ENCODE measurements at regions not wholly inside any gene's neighbourhood (a gene's known extent, or its start where the extent isn't known, plus 50 kb on each side); places are given as distances from the start of the nearest gene placed in this dataset.

- no peaks in the 10 kb centered on the region for H3K27me3 ChIP-seq
- H3K27ac ChIP-seq, result no peak overlapping the region
Observed at GRCh38 chr1:2939041-2939552, 82.2 kb upstream of the ACTRT2 start.

GRCh38 chr1:2940178-2940577 lies 81.1 kb upstream of the ACTRT2 start:
- no peak for ATAC-seq (ENCODE audit: low FRiP score in 2 of 2)
- 87 to 96% methylated on average over 4 of the region's 4 CpGs for WGBS, 2 donors
- no peak for TF ChIP-seq CTCF (IDR thresholded peaks at IDR 0.05)
- TF ChIP-seq EP300 (IDR thresholded peaks at IDR 0.05), result no peak
- no peak for TF ChIP-seq POLR2A (IDR thresholded peaks at IDR 0.05)
- no peak for TF ChIP-seq POLR2AphosphoS5 (IDR thresholded peaks at IDR 0.05)

More at GRCh38 chr1:2939041-2939552, 82.2 kb upstream of the ACTRT2 start:
- TF ChIP-seq POLR2AphosphoS5 (IDR thresholded peaks at IDR 0.05) (no peak), POLR2A (IDR thresholded peaks at IDR 0.05) (no peak), EP300 (IDR thresholded peaks at IDR 0.05) (no peak)
- ATAC-seq (ENCODE audit: low FRiP score in 2 of 2), result no peak
- Histone ChIP-seq H3K36me3 (no peaks in the 10 kb centered on the region), H3K4me1 (no peaks in the 10 kb centered on the region), H3K9me3 (peaks cover 11 to 18% (median 14%) of the 10 kb centered on the region in 4 donors), H3K4me3 (no peak overlapping the region)
- whole genome bisulfite sequencing, 2 donors, result 86% methylated on average over 1 of the region's 1 CpG; no CpG with 5 or more reads in 1 of the 2 donors
- DNase-seq, result no peak

GRCh38 chr1:2941040-2941439 lies 80.2 kb upstream of the ACTRT2 start:
- no peak overlapping the region for H3K4me3 ChIP-seq
- H3K27me3 ChIP-seq, result no peaks in the 10 kb centered on the region
- H3K9me3 ChIP-seq, result peaks cover 11 to 18% (median 14%) of the 10 kb centered on the region in 4 donors
- DNase-seq (no peak), ATAC-seq (ENCODE audit: low FRiP score in 2 of 2) (no peak)
- TF ChIP-seq CTCF (IDR thresholded peaks at IDR 0.05), result no peak
- no peak for TF ChIP-seq POLR2AphosphoS5 (IDR thresholded peaks at IDR 0.05)
- TF ChIP-seq EP300 (IDR thresholded peaks at IDR 0.05), result no peak
- no peak for TF ChIP-seq POLR2A (IDR thresholded peaks at IDR 0.05)
- H3K4me1 ChIP-seq, result no peaks in the 10 kb centered on the region
- no peak overlapping the region for H3K27ac ChIP-seq
- no peaks in the 10 kb centered on the region for H3K36me3 ChIP-seq
- whole genome bisulfite sequencing, 2 donors, result 61 to 64% methylated on average over 2 of the region's 2 CpGs

More at GRCh38 chr1:2940178-2940577, 81.1 kb upstream of the ACTRT2 start:
- no peaks in the 10 kb centered on the region for H3K4me1 ChIP-seq
- no peak overlapping the region for H3K27ac ChIP-seq
- H3K4me3 ChIP-seq, result no peak overlapping the region
- peaks cover 11 to 18% (median 14%) of the 10 kb centered on the region in 4 donors for H3K9me3 ChIP-seq
- DNase-seq, result no peak
- H3K27me3 ChIP-seq, result no peaks in the 10 kb centered on the region
- no peaks in the 10 kb centered on the region for H3K36me3 ChIP-seq

GRCh38 chr1:2941907-2942306 lies 79.4 kb upstream of the ACTRT2 start:
- ATAC-seq (ENCODE audit: low FRiP score in 2 of 2), result no peak
- Histone ChIP-seq H3K36me3 (no peaks in the 10 kb centered on the region), H3K9me3 (peaks cover 11 to 18% (median 14%) of the 10 kb centered on the region in 4 donors), H3K4me1 (no peaks in the 10 kb centered on the region), H3K4me3 (no peak overlapping the region), H3K27me3 (no peaks in the 10 kb centered on the region), H3K27ac (no peak overlapping the region)
- DNase-seq, result no peak
- WGBS, 2 donors, result 91 to 100% methylated on average over 3 to 6 of the region's 6 CpGs
- no peak for TF ChIP-seq POLR2A (IDR thresholded peaks at IDR 0.05)
- TF ChIP-seq POLR2AphosphoS5 (IDR thresholded peaks at IDR 0.05), result no peak
- TF ChIP-seq EP300 (IDR thresholded peaks at IDR 0.05), result no peak
- TF ChIP-seq CTCF (IDR thresholded peaks at IDR 0.05), result no peak

- WGBS, 2 donors, result 81 to 90% methylated on average over 5 of the region's 5 CpGs
- DNase-seq, result no peak
Observed at GRCh38 chr1:2942410-2942809, 78.9 kb upstream of the ACTRT2 start.

More at GRCh38 chr1:2942410-2942809, 78.9 kb upstream of the ACTRT2 start:
- Histone ChIP-seq H3K27me3 (no peaks in the 10 kb centered on the region), H3K9me3 (peaks cover 11 to 18% (median 14%) of the 10 kb centered on the region in 4 donors), H3K4me3 (no peak overlapping the region), H3K4me1 (no peaks in the 10 kb centered on the region), H3K36me3 (no peaks in the 10 kb centered on the region), H3K27ac (no peak overlapping the region)
- TF ChIP-seq CTCF (IDR thresholded peaks at IDR 0.05) (no peak), POLR2AphosphoS5 (IDR thresholded peaks at IDR 0.05) (no peak), EP300 (IDR thresholded peaks at IDR 0.05) (no peak), POLR2A (IDR thresholded peaks at IDR 0.05) (no peak)
- ATAC-seq (ENCODE audit: low FRiP score in 2 of 2), result no peak

Measured in upper lobe of left lung (tissue), 6 donors.